RWPE2 (cell line): ENCODE measurements at regions not wholly inside any gene's neighbourhood (a gene's known extent, or its start where the extent isn't known, plus 50 kb on each side); places are given as distances from the start of the nearest gene placed in this dataset.

Source experiments
- ATAC-seq: fragments of 200-7000 bp; cut with Tn5 transposase; 3 replicates; pipeline ENCODE4 v1.9.1; 2021; ENCODE audit warnings: low read depth
- DNase-seq: peaks from one replicate; pipeline ENCODE4 v3.0.0-alpha.2; 2020; ENCODE audit warnings: low spot score
- H3K27ac ChIP-seq: fragments of 450-650 bp; 2 replicates; pipeline ENCODE4 v1.5.1; 2017; ENCODE audit warnings: mild to moderate bottlenecking; ENCODE audit not compliant: poor library complexity, severe bottlenecking
- H3K27me3 ChIP-seq: fragments of 250-450 bp; sonication (Bioruptor Pico); 2 replicates; pipeline ENCODE4 v1.5.1; 2021; ENCODE audit warnings: mild to moderate bottlenecking, moderate library complexity; ENCODE audit not compliant: insufficient read depth, poor library complexity, severe bottlenecking
- H3K36me3 ChIP-seq: fragments of 250-450 bp; sonication (Bioruptor Pico); 2 replicates; pipeline ENCODE4 v1.5.1; 2020; ENCODE audit warnings: low read depth, mild to moderate bottlenecking, moderate library complexity
- H3K4me1 ChIP-seq: fragments of 250-450 bp; sonication (Bioruptor Pico); 2 replicates; pipeline ENCODE4 v1.5.1; 2021; ENCODE audit warnings: mild to moderate bottlenecking, moderate library complexity; ENCODE audit not compliant: insufficient read depth, poor library complexity, severe bottlenecking
- H3K4me3 ChIP-seq: fragments of 250-450 bp; sonication (Bioruptor Pico); 2 replicates; pipeline ENCODE4 v1.5.1; 2021; ENCODE audit warnings: mild to moderate bottlenecking, moderate library complexity; ENCODE audit not compliant: severe bottlenecking
- H3K9me3 ChIP-seq: fragments of 250-450 bp; sonication (Bioruptor Pico); 2 replicates; pipeline ENCODE4 v1.5.1; 2021; ENCODE audit warnings: mild to moderate bottlenecking, moderate library complexity; ENCODE audit not compliant: severe bottlenecking
- CTCF ChIP-seq: fragments of 450-650 bp; IDR thresholded peaks from one replicate; pipeline ENCODE4 v1.5.1; 2017; ENCODE audit warnings: mild to moderate bottlenecking, moderate library complexity; ENCODE audit not compliant: poor library complexity, severe bottlenecking

GRCh38 chr5:152193391-152194107 is 211.5 kb downstream of the NMUR2 start:
- no peaks in the 10 kb centered on the region for H3K4me1 ChIP-seq
- H3K27me3 ChIP-seq: no peaks in the 10 kb centered on the region
- ATAC-seq (peak; percentile 87), DNase-seq (no peak)
- no peaks in the 10 kb centered on the region for H3K9me3 ChIP-seq
- peak overlapping the region; percentile 65 for H3K27ac ChIP-seq
- H3K36me3 ChIP-seq: no peaks in the 10 kb centered on the region
- no peak overlapping the region for H3K4me3 ChIP-seq
- no peak for TF ChIP-seq CTCF

- ATAC-seq (peak; percentile 23; the same call in 1 of the 3 replicates), DNase-seq (no peak)
- Histone ChIP-seq H3K9me3 (no peaks in the 10 kb centered on the region), H3K4me3 (no peak overlapping the region), H3K36me3 (no peaks in the 10 kb centered on the region), H3K27me3 (no peaks in the 10 kb centered on the region), H3K4me1 (no peaks in the 10 kb centered on the region), H3K27ac (no peak overlapping the region)
- no peak for TF ChIP-seq CTCF
These were observed 216.8 kb downstream of the NMUR2 start for GRCh38 chr5:152188251-152188650.

GRCh38 chr5:152187668-152188067 is 217.4 kb downstream of the NMUR2 start:
- no peak overlapping the region for H3K27ac ChIP-seq
- no peaks in the 10 kb centered on the region for H3K27me3 ChIP-seq
- H3K36me3 ChIP-seq: no peaks in the 10 kb centered on the region
- H3K4me3 ChIP-seq: no peak overlapping the region
- DNase-seq: no peak
- H3K9me3 ChIP-seq: no peaks in the 10 kb centered on the region
- TF ChIP-seq CTCF: no peak
- ATAC-seq: no peak
- H3K4me1 ChIP-seq: no peaks in the 10 kb centered on the region

GRCh38 chr5:152185547-152186245 is 219.4 kb downstream of the NMUR2 start:
- no peak for TF ChIP-seq CTCF
- Histone ChIP-seq H3K4me1 (no peaks in the 10 kb centered on the region), H3K9me3 (no peaks in the 10 kb centered on the region), H3K27ac (no peak overlapping the region), H3K4me3 (no peak overlapping the region), H3K27me3 (no peaks in the 10 kb centered on the region), H3K36me3 (no peaks in the 10 kb centered on the region)
- ATAC-seq: no peak
- no peak for DNase-seq

- no peak for TF ChIP-seq CTCF
- ATAC-seq (no peak), DNase-seq (no peak)
- Histone ChIP-seq H3K4me1 (no peaks in the 10 kb centered on the region), H3K36me3 (no peaks in the 10 kb centered on the region), H3K4me3 (no peak overlapping the region), H3K9me3 (peaks cover 2% of the 10 kb centered on the region), H3K27ac (no peak overlapping the region), H3K27me3 (no peaks in the 10 kb centered on the region)
These were observed 220.8 kb downstream of the NMUR2 start for GRCh38 chr5:152184266-152184665.
